ENCODE measurements at regions not wholly inside any gene's neighbourhood (a gene's known extent, or its start where the extent isn't known, plus 50 kb on each side); places are given as distances from the start of the nearest gene placed in this dataset.

GRCh38 chr1:185477638-185478580 is 160.9 kb upstream of the IVNS1ABP start:
- TF ChIP-seq EZH2 (IDR thresholded peaks at IDR 0.05; ENCODE audit: borderline replicate concordance): no peak
- TF ChIP-seq, protein P1, sequence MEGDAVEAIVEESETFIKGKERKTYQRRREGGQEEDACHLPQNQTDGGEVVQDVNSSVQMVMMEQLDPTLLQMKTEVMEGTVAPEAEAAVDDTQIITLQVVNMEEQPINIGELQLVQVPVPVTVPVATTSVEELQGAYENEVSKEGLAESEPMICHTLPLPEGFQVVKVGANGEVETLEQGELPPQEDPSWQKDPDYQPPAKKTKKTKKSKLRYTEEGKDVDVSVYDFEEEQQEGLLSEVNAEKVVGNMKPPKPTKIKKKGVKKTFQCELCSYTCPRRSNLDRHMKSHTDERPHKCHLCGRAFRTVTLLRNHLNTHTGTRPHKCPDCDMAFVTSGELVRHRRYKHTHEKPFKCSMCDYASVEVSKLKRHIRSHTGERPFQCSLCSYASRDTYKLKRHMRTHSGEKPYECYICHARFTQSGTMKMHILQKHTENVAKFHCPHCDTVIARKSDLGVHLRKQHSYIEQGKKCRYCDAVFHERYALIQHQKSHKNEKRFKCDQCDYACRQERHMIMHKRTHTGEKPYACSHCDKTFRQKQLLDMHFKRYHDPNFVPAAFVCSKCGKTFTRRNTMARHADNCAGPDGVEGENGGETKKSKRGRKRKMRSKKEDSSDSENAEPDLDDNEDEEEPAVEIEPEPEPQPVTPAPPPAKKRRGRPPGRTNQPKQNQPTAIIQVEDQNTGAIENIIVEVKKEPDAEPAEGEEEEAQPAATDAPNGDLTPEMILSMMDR (IDR thresholded peaks at IDR 0.05; ENCODE audit: poor library complexity): no peak
- no peak for TF ChIP-seq EZH2phosphoT487 (IDR thresholded peaks at IDR 0.05; ENCODE audit: low read depth, severe bottlenecking, unreplicated experiment)
- H3K9me3 ChIP-seq (ENCODE audit: low read depth): no peaks in the 10 kb centered on the region
- no peak overlapping the region for H3K4me3 ChIP-seq
- H3K9me2 ChIP-seq (replicated peaks; ENCODE audit: insufficient read depth): no peaks in the 10 kb centered on the region
- no peaks in the 10 kb centered on the region for H3K4me1 ChIP-seq (ENCODE audit: insufficient read depth)
- no peak overlapping the region for H3K4me2 ChIP-seq
- WGBS (ENCODE audit: low lambda C conversion rate, missing lambda C conversion rate): 84% methylated on average over 6 of the region's 6 CpGs
- H3K27ac ChIP-seq: no peak overlapping the region
- no peak overlapping the region for H2AFZ ChIP-seq
- no peaks in the 10 kb centered on the region for H3K27me3 ChIP-seq
- no peaks in the 10 kb centered on the region for H4K20me1 ChIP-seq (ENCODE audit: insufficient read depth, poor library complexity, severe bottlenecking)
- no peaks in the 10 kb centered on the region for H3K79me2 ChIP-seq
- H3K36me3 ChIP-seq (replicated peaks; ENCODE audit: insufficient read depth, low read depth): no peaks in the 10 kb centered on the region
- no peak for DNase-seq (ENCODE audit: low spot score)

DNA sequence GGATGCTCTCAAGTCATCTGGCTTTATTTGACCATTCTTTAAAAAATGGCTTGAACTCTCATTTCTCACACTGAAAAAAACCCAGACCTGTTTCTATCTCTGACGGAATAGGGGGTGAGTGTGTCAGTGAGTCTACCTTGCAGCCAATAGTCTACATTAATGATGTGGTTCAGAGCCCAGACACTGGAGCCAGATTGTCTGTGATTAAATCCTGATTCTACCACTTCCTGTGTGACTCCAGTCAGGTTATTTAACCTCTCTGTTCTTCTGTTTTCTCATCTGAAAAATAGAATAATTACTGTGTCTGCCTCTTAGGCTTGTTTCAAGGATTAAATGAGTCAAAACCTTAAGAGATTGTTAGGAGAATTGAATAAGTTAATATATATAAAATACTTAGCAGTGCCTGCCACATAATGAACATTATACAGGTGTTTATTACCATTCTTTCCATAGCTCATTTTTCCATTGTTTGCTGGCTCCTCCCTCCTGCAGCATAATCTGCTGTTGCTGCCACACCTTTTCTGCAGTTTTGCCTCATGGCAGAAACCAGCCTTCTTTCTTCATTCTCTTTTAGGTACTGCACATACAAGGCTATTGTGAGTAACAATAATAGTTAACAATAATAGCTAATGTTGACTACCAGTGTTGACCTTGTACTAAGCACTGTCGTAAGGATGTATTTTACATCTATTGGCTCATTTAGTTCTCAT is 157.6 kb upstream of the IVNS1ABP start:
- Histone ChIP-seq H3K36me3 (replicated peaks; ENCODE audit: insufficient read depth, low read depth) (no peaks in the 10 kb centered on the region), H2AFZ (no peak overlapping the region), H3K27me3 (no peaks in the 10 kb centered on the region), H3K4me3 (no peak overlapping the region), H3K9me2 (replicated peaks; ENCODE audit: insufficient read depth) (no peaks in the 10 kb centered on the region), H3K4me2 (no peak overlapping the region), H3K27ac (no peak overlapping the region), H3K4me1 (ENCODE audit: insufficient read depth) (no peaks in the 10 kb centered on the region), H4K20me1 (ENCODE audit: insufficient read depth, poor library complexity, severe bottlenecking) (no peaks in the 10 kb centered on the region), H3K9me3 (ENCODE audit: low read depth) (no peaks in the 10 kb centered on the region), H3K79me2 (no peaks in the 10 kb centered on the region)
- no peak for DNase-seq (ENCODE audit: low spot score)
- TF ChIP-seq EZH2 (IDR thresholded peaks at IDR 0.05; ENCODE audit: borderline replicate concordance): no peak
- TF ChIP-seq, protein P1 (IDR thresholded peaks at IDR 0.05; ENCODE audit: poor library complexity): no peak
- TF ChIP-seq EZH2phosphoT487 (IDR thresholded peaks at IDR 0.05; ENCODE audit: low read depth, severe bottlenecking, unreplicated experiment): no peak
- 81% methylated on average over 2 of the region's 2 CpGs for WGBS (ENCODE audit: low lambda C conversion rate, missing lambda C conversion rate)

DNA sequence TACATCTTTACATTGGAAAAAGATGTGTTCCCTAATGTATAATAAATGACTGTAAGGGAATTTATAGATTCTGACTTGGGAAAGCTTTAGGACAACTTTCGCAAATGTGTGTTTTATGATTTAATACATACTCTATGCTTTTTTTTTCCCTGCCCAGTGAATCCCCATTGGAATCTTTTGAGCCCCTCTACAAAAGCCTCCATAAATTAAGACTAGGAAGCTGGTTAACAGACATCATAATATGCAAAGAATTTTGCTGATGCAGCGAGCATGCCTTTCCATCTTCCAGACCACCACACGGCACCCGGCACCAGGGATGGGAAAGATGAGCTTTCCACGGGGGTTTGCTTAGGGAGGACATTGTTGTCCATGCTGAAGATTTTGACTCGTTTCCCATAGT is 156.1 kb upstream of the IVNS1ABP start:
- Histone ChIP-seq H3K27ac (no peak overlapping the region), H3K4me1 (ENCODE audit: insufficient read depth) (no peaks in the 10 kb centered on the region), H3K4me3 (no peak overlapping the region), H3K79me2 (no peaks in the 10 kb centered on the region), H2AFZ (no peak overlapping the region), H3K27me3 (no peaks in the 10 kb centered on the region), H3K9me2 (replicated peaks; ENCODE audit: insufficient read depth) (no peaks in the 10 kb centered on the region), H3K9me3 (ENCODE audit: low read depth) (no peaks in the 10 kb centered on the region), H3K36me3 (replicated peaks; ENCODE audit: insufficient read depth, low read depth) (no peaks in the 10 kb centered on the region), H4K20me1 (ENCODE audit: insufficient read depth, poor library complexity, severe bottlenecking) (no peaks in the 10 kb centered on the region), H3K4me2 (no peak overlapping the region)
- 78% methylated on average over 6 of the region's 6 CpGs for WGBS (ENCODE audit: low lambda C conversion rate, missing lambda C conversion rate)
- no peak for DNase-seq (ENCODE audit: low spot score)
- TF ChIP-seq EZH2 (IDR thresholded peaks at IDR 0.05; ENCODE audit: borderline replicate concordance) (no peak), EZH2phosphoT487 (IDR thresholded peaks at IDR 0.05; ENCODE audit: low read depth, severe bottlenecking, unreplicated experiment) (no peak)
- TF ChIP-seq, protein P1 (IDR thresholded peaks at IDR 0.05; ENCODE audit: poor library complexity): no peak

Data from hepatocyte (in vitro differentiated cells).